Eye (tissue), 1 donor: ENCODE measurements at regions not wholly inside any gene's neighbourhood (a gene's known extent, or its start where the extent isn't known, plus 50 kb on each side); places are given as distances from the start of the nearest gene placed in this dataset.

Source experiments
- DNase-seq: peaks from one replicate; pipeline ENCODE4 v3.0.0-alpha.2; 2015

GRCh38 chr4:11179796-11180195, 248.9 kb downstream of the HS3ST1 start:
- DNase-seq = no peak

- DNase-seq = no peak
These were observed 250.3 kb downstream of the HS3ST1 start for GRCh38 chr4:11178433-11178832.

GRCh38 chr4:11175374-11175773, 253.3 kb downstream of the HS3ST1 start:
- no peak for DNase-seq

- no peak for DNase-seq
These were observed 262.1 kb downstream of the HS3ST1 start for GRCh38 chr4:11166606-11167005.

DNA sequence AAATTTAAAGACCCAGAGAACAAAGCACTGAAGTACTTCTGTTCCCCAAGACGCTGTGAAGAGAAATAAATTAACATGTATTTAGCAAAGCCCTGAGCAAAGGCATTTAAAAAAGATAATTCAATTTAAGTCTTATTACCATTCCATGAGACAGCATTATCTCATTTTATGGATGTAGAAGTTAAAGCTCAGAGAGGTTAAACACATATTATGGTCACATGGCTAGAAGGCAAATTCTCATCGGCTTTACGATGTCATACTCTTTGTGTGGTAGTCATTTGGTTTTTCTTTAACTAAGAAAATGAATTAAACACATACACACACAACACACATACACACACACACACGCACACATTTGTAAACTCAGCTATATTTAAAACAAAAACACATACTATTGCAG, 262.7 kb downstream of the HS3ST1 start:
- DNase-seq = no peak

GRCh38 chr4:11165052-11165451, 263.6 kb downstream of the HS3ST1 start:
- no peak for DNase-seq

- DNase-seq = no peak
These were observed 268.4 kb downstream of the HS3ST1 start for GRCh38 chr4:11160288-11160687.

GRCh38 chr4:11158971-11159370, 269.7 kb downstream of the HS3ST1 start:
- no peak for DNase-seq

GRCh38 chr4:11155208-11155867, 273.4 kb downstream of the HS3ST1 start:
- DNase-seq = no peak

GRCh38 chr4:11153171-11153750, 275.4 kb downstream of the HS3ST1 start:
- DNase-seq = no peak

GRCh38 chr4:11152684-11153083, 276.0 kb downstream of the HS3ST1 start:
- DNase-seq = no peak

GRCh38 chr4:11151500-11151899, 277.2 kb downstream of the HS3ST1 start:
- DNase-seq = no peak

DNA sequence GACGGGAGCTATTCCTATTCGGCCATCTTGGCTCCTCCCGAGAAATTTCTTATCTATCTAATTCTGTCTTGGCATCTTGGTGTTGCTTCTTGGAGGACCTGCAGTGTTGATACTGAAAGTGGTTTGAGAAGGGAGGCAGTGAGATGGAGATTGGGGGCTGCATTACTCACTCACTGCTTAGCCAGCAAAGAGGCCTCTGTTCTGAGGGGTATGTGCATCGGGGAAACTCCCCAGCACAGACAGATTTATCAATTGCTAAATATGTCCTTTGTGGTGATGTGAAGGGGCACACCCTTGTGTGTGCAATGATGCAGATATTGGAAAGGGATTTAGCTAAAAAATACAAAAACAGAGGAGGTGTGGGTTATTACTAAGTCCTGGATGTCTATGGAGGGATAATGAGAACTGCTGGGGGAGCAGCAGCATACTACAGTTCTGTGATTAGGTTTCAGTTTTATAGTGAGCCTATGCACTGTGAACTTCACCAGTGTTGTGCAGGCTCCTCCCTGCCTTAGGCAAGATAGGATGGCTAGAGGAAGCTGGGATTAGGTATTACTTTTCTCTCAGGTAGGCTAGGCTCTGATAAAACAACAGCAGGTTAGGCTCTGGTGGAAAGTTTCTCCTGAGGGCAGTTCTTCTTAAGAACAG, 279.0 kb downstream of the HS3ST1 start:
- no peak for DNase-seq

DNA sequence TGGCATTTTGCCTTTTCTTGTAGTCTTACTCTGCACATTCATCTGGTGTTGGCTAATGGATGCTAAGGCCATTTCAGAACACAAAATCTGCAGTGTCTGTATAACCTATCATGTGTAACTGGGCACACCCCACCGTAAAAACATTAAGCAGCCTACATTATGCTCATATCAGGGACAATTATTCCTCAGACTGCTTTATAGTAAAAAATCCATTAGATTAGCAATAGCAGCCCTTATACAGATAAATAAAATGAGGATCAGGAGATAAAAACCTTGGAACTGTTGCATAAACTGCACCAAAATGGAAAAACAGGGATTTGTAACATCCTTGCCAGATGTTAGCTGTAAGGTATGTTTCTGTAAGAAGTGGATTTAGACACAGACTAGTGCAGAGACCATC, 288.8 kb downstream of the HS3ST1 start:
- no peak for DNase-seq

- no peak for DNase-seq
These were observed 289.7 kb downstream of the HS3ST1 start for GRCh38 chr4:11138964-11139363.

DNA sequence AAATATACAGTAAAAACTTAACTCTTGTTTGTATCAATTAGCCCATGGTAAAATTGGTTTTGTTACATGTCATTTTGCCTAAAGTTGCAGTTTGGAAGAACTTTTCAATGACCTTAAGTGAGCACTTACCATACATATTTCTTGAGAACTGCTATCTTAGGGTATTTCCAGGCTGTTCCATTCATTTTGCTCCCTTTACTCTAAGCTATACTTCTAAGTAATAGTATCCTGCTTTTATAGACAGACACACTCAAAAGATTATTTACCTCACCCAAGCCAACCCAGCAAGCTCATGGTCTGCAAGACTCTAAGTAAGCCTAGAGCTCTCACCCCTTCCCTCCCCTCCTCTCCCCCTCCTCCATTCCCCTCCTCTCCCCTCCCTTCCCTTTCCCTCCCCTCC, 294.0 kb downstream of the HS3ST1 start:
- DNase-seq = no peak

- DNase-seq = no peak
These were observed 294.8 kb downstream of the HS3ST1 start for GRCh38 chr4:11133868-11134267.

- no peak for DNase-seq
These were observed 296.2 kb downstream of the HS3ST1 start for GRCh38 chr4:11132478-11132877.

GRCh38 chr4:11131491-11131890, 297.2 kb downstream of the HS3ST1 start:
- DNase-seq = no peak

DNA sequence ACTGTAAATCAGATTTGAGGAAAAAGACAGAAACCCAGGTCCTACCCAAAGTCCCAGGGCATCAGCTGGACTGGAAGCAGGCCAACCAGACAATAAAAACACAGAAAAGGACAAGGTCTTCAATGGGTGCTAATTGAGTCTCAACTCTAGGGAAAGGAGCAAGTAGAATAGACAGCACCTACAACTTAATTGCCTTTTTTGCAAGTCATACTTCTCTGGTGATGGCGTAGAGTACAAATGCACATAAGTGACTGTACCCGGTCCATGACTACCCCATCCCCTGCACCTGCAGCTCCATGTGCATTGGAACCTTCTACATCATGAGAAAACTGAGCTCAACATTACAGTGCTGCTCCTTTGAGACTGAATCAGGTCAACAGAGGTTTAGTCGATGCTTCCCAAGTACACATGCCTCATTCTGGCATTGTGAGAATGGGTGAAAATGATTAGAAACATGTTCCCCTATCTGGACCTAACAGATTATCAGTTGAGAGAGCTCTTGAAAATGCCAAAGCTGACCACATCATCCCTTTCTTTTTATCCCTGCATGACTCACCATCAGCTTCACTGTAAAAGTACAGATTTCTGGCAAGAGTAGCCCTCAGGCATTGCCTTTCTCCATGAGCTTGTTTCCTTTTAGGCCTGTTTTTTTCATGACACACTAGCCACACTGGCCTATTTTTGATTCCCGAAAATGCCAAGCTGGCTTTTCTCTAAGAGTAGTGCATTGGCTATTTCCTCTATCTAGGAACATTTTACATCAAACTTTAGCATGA, 298.3 kb downstream of the HS3ST1 start:
- no peak for DNase-seq

GRCh38 chr4:11120435-11120834, 308.3 kb downstream of the HS3ST1 start:
- no peak for DNase-seq

DNA sequence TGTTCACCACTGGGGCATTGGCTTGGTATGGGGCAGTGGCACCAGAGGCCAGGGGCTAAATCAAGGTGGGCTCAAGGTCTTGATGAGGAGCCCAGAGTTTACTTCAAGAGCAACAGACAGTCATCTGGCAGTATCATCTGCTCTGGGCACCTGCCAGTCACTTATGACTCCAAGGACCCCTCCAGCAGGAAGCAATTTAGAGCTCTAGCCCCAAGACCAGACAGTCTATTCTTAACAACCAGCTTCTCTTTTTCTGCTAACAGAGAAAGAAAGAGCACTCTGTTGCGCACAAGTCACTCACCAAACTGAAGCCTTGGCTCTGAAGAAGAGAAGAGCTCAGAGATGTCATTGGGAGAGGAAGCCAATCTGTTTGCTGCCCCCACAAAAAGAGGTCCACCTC, 309.2 kb downstream of the HS3ST1 start:
- no peak for DNase-seq

GRCh38 chr4:11118513-11118912, 310.2 kb downstream of the HS3ST1 start:
- no peak for DNase-seq

GRCh38 chr4:11116940-11117339, 311.8 kb downstream of the HS3ST1 start:
- no peak for DNase-seq
